HepG2 (cell line): ENCODE measurements at regions not wholly inside any gene's neighbourhood (a gene's known extent, or its start where the extent isn't known, plus 50 kb on each side); places are given as distances from the start of the nearest gene placed in this dataset.

Experiments
- ATAC-seq: fragments of 200-7000 bp; cut with Tn5 transposase; 3 replicates; pipeline ENCODE4 v1.9.1; 2020; ENCODE audit warnings: mild to moderate bottlenecking, moderate library complexity
- BruUV-seq: library from RNA; stranded (reverse); fragments of 400-500 nt; replicated peaks from 2 replicates; lab custom pipeline; 2021; lab: Mats Ljungman, UMichigan
- CTCF ChIA-PET: fragments of 300-600 bp; formaldehyde crosslinking; extraction: SDS; loops from one replicate; lab custom pipeline; 2021; ENCODE audit warnings: low total read pairs, inconsistent platforms, low intra/inter-chr PET ratio; lab: Yijun Ruan, JAX
- POLR2A ChIA-PET: fragments of 350-600 bp; sonication (Branson Sonifier 250); formaldehyde crosslinking; loops from one replicate; lab custom pipeline; 2020; ENCODE audit warnings: antibody characterized with exemption, inconsistent platforms; lab: Yijun Ruan, JAX
- DNase-seq: peaks from one replicate; pipeline ENCODE4 v3.0.0-alpha.2; 2015; ENCODE audit warnings: low spot score
- FAIRE-seq: peaks from 3 replicates; lab custom pipeline; 2011; peaks lifted over from hg19 to GRCh38; lab: Jason Lieb, UNC
- H2AFZ ChIP-seq: one replicate; pipeline ENCODE4 v1.6.1; 2011; ENCODE audit warnings: low read length, inconsistent platforms
- H3K27ac ChIP-seq: fragments of 300-600 bp; 3 replicates; pipeline ENCODE4 v1.8.0; 2011; ENCODE audit warnings: mixed run types, mild to moderate bottlenecking, mixed read lengths, low read length, inconsistent platforms; ENCODE audit not compliant: insufficient read depth; ENCODE audit errors: extremely low read length
- H3K27me3 ChIP-seq, 2 experiments: fragments of 200-600 bp in 1 of 2; 2 replicates in 1 of 2; 3 replicates in 1 of 2; pipeline versions ENCODE4 v1.6.0 to v1.8.0; 2011; ENCODE audit warnings: low read length in 2 of 2, mild to moderate bottlenecking in 2 of 2, moderate library complexity in 2 of 2, inconsistent platforms in 1 of 2; ENCODE audit not compliant: insufficient read depth in 2 of 2, control insufficient read depth in 1 of 2
- H3K36me3 ChIP-seq, 2 experiments: fragments of 200-600 bp in 1 of 2; replicated peaks in 1 of 2; 2 replicates in 1 of 2; 3 replicates in 1 of 2; pipeline versions ENCODE4 v1.5.1 to v1.8.0; 2011; ENCODE audit warnings: low read length in 2 of 2, inconsistent platforms in 1 of 2; ENCODE audit not compliant: insufficient read depth in 2 of 2, control insufficient read depth in 1 of 2
- H3K4me1 ChIP-seq: 2 replicates; pipeline ENCODE4 v1.5.1; 2012; ENCODE audit warnings: low read length, inconsistent platforms; ENCODE audit not compliant: insufficient read depth
- H3K4me2 ChIP-seq: 2 replicates; pipeline ENCODE4 v1.6.0; 2011; ENCODE audit warnings: low read depth, low read length, inconsistent platforms
- H3K4me3 ChIP-seq, 3 experiments: fragments of 200-600 bp in 1 of 3; sonication (generic), shearing (Covaris generic) in 1 of 3; replicated peaks in 1 of 3; 2 replicates each; pipeline ENCODE4 v1.5.1; 2011 to 2016; ENCODE audit warnings: low read length in 3 of 3, inconsistent platforms in 2 of 3, low read depth in 2 of 3, mild to moderate bottlenecking in 2 of 3, control low read depth in 1 of 3, mixed read lengths in 1 of 3; ENCODE audit not compliant: insufficient read depth in 1 of 3
- H3K79me2 ChIP-seq: one replicate; pipeline ENCODE4 v1.6.1; 2011; ENCODE audit warnings: low read length, inconsistent platforms; ENCODE audit not compliant: insufficient read depth
- H3K9ac ChIP-seq: 2 replicates; pipeline ENCODE4 v1.6.0; 2011; ENCODE audit warnings: mild to moderate bottlenecking, low read depth, low read length, inconsistent platforms; ENCODE audit not compliant: insufficient read depth
- H3K9me3 ChIP-seq: 2 replicates; pipeline ENCODE4 v1.5.1; 2012; ENCODE audit warnings: mild to moderate bottlenecking, low read length
- H4K20me1 ChIP-seq: 2 replicates; pipeline ENCODE4 v1.6.0; 2011; ENCODE audit warnings: inconsistent platforms, mild to moderate bottlenecking, low read length, moderate library complexity; ENCODE audit not compliant: insufficient read depth
- AFF4 ChIP-seq: sonication (generic); formaldehyde crosslinking; IDR thresholded peaks from 2 replicates; pipeline ENCODE4 v1.4.0; 2020; ENCODE audit warnings: missing genetic modification reagents
- HOXA5 ChIP-seq: sonication (generic); formaldehyde crosslinking; IDR thresholded peaks from 2 replicates; pipeline ENCODE4 v1.4.0; 2020; ENCODE audit warnings: missing genetic modification reagents
- STAG1 ChIP-seq: sonication (generic); formaldehyde crosslinking; IDR thresholded peaks from 2 replicates; pipeline ENCODE4 v1.4.0; 2020; ENCODE audit warnings: missing genetic modification reagents
- ZMAT3 ChIP-seq: sonication (generic); formaldehyde crosslinking; conservative IDR thresholded peaks from 2 replicates; pipeline ENCODE4 v1.7.0; 2021; ENCODE audit warnings: missing genetic modification reagents
- ZNF451 ChIP-seq: sonication (generic); formaldehyde crosslinking; IDR thresholded peaks from 2 replicates; pipeline ENCODE4 v1.5.0; 2020; ENCODE audit warnings: mild to moderate bottlenecking, missing genetic modification reagents
- WGBS: methylation state at CpG from one replicate; pipeline ENCODE4 v1.1.6; 2017; ENCODE audit warnings: low lambda C conversion rate; 5-methylcytosine and 5-hydroxymethylcytosine counted together
- in situ Hi-C: cut with HindIII; loops from 2 replicates; pipeline ENCODE4 v1.10.0; 2017; ENCODE audit warnings: low pct_unique_long_range_greater_than_20kb; ENCODE audit not compliant: extremely low pct_ligation_motif_present
- intact Hi-C: fragments of 100-400 bp; cut with micrococcal nuclease; formaldehyde crosslinking; loops from one replicate; pipeline ENCODE4 v1.10.0; 2022; ENCODE audit not compliant: unreplicated experiment

DNA sequence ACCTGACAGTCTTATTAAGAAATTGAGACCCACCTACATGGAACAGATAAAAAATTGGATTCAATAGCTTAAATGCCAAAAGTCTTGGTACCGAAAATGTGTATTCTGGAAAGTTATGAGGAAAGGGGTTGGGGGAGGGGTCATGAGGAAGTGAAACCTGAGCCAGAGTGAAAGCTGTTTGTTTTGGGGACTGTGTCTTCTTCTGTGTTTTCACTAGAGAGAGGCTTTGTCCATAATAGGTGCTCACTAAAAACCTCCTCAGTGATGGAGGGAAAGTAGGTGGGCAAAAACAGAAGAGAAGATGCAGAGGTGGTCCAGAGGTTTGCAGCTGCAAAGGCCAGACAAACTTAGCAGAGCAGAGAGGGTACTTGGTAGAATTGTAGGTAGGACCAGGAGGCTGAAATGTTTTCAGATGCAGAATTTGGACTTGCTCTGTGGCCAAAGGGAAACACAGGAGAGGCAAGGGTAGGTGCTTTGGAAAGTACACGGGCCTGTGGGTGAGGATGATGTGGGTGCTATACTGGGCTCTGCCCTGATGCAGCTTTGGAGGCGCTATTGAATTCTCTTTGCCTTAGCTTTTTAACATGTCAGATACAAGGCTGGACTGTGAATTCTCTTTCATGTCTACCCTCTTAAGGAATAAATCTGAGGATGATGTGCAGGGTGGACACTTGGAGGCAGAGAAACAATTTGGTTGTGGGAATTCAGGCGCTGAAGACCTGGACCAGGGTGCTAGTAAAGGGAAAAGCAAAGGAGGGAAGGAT is 254.6 kb downstream of the PTEN start:
- H3K9me3 ChIP-seq: no peaks in the 10 kb centered on the region
- H3K79me2 ChIP-seq: no peaks in the 10 kb centered on the region
- intact Hi-C loops: loop anchor here (10.0 kb wide), 3 partner anchors 143 to 437 kb away; no protein-coding TSS in a partner anchor
- ChIA-PET CTCF (no interaction called here), POLR2A (no interaction called here)
- in situ Hi-C loops: loop anchor here (25.0 kb wide), 1 partner anchor 456 kb away; the partner anchor contains the start of gene PAPSS2
- no TSS peak for BruUV-seq
- no peak overlapping the region for H3K4me2 ChIP-seq
- H3K4me1 ChIP-seq: 0 out of 2 replicates have a peak, but pooled peaks cover 5% of the 10 kb centered on the region
- H3K4me3 ChIP-seq: no peak overlapping the region
- H3K27me3 ChIP-seq: peaks cover 2 to 4% of the 10 kb centered on the region in 2 experiments; a peak in 3 of 5 replicates
- peak; percentile 72 for ATAC-seq
- no peak overlapping the region for H2AFZ ChIP-seq
- FAIRE-seq: no peak
- H3K27ac ChIP-seq: no peak overlapping the region
- DNase-seq: no peak
- no peaks in the 10 kb centered on the region for H3K36me3 ChIP-seq
- H3K9ac ChIP-seq: no peak overlapping the region
- no peaks in the 10 kb centered on the region for H4K20me1 ChIP-seq
- 39% methylated on average over 4 of the region's 4 CpGs for WGBS
- TF ChIP-seq ZNF451 (no peak), STAG1 (peak; percentile 36; the same call in 1 of the 2 replicates)

GRCh38 chr10:88118729-88119128 is 255.3 kb downstream of the PTEN start:
- Histone ChIP-seq H3K27me3 (peaks cover 2 to 4% of the 10 kb centered on the region in 2 experiments; a peak in 2 of 5 replicates), H2AFZ (no peak overlapping the region), H3K9me3 (no peaks in the 10 kb centered on the region), H3K79me2 (no peaks in the 10 kb centered on the region), H3K4me2 (no peak overlapping the region), H3K4me3 (no peak overlapping the region), H3K36me3 (no peaks in the 10 kb centered on the region), H3K4me1 (0 out of 2 replicates have a peak, but pooled peaks cover 5% of the 10 kb centered on the region), H4K20me1 (no peaks in the 10 kb centered on the region), H3K27ac (no peak overlapping the region), H3K9ac (no peak overlapping the region)
- in situ Hi-C loops: loop anchor here (25.0 kb wide), 1 partner anchor 456 kb away; the partner anchor contains the start of gene PAPSS2
- POLR2A ChIA-PET: no interaction called here
- no peak for TF ChIP-seq ZMAT3 (CRISPR knock-in tag)
- no peak for TF ChIP-seq AFF4
- TF ChIP-seq HOXA5 (CRISPR knock-in tag): no peak
- FAIRE-seq (no peak), ATAC-seq (no peak), DNase-seq (no peak)
- whole genome bisulfite sequencing: 49% methylated on average over 4 of the region's 4 CpGs
- intact Hi-C loops: loop anchor here (10.0 kb wide), 3 partner anchors 144 to 436 kb away; no protein-coding TSS in a partner anchor
- BruUV-seq: no TSS peak
- CTCF ChIA-PET: no interaction called here
